ENCODE measurements at regions not wholly inside any gene's neighbourhood (a gene's known extent, or its start where the extent isn't known, plus 50 kb on each side); places are given as distances from the start of the nearest gene placed in this dataset.

- DNase-seq = no peak
Observed at GRCh38 chr17:77420804-77421629, 280.2 kb downstream of the SEC14L1 start.

- DNase-seq = no peak
Observed at GRCh38 chr17:77421630-77421972, 280.8 kb downstream of the SEC14L1 start.

GRCh38 chr17:77422104-77422747, 281.5 kb downstream of the SEC14L1 start:
- DNase-seq = no peak

DNA sequence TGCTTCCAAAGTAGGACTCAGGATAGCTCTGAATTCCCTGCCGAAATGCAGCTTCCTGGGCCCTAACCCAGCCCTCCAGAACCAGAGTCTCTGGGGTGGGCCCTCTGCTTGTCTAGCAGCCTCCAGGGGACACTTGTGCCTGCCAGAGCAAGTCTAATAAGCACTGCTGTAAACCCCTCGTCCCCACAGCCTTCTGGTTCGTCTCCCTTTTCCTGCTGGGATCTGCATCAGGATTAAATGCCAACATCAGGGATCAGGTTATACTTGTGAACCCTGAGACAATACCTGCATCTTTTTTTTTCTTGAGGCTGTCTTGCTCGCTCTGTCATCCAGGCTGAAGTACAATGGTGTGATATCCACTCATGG, 282.0 kb downstream of the SEC14L1 start:
- DNase-seq = no peak

DNA sequence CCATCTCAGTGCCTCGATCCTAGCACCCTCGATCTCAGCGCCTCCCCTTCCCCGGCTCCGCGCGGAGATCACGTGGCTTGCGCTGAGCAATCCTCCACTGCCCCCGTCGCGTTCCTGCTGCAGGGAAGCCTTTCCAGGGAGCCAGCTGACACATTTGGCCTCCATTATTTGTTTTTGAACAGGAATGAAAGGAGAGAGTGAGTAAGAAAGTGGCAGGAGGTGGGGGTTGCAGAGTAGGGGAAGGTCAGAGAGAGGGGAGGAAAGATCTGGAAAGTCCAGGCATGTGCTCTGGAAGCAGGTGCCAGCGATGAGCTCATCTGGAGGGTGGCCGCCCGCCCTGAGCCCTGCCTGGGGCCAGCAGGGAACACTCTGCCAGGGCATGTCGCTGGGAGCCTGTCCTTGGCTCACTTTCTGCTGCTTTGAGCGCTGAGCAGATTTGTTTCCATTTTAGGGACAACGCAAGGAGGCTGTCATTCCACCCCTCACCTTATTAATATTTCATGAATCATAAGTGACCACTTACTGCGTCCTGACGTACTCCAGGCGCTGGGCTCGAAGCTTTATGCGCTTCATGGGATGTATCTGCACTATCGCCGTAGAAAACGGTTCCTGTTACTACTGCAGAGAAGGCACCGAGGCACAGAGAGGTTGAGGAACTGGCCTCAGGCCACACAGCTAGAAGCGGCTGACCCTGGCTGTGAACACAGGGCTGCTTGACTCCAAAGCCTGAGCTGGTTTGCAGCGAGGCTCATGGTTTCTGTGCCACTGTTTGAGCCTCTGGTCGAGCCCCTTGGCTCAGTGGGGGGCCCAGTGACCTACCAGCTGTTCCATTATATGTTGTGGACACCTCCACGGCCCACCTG, 283.1 kb downstream of the SEC14L1 start:
- DNase-seq = no peak

GRCh38 chr17:77424585-77425344, 284.0 kb downstream of the SEC14L1 start:
- no peak for DNase-seq

- DNase-seq = no peak
Observed at GRCh38 chr17:77425348-77425747, 284.6 kb downstream of the SEC14L1 start.

- no peak for DNase-seq
Observed at GRCh38 chr17:77425791-77426641, 285.2 kb downstream of the SEC14L1 start.

DNA sequence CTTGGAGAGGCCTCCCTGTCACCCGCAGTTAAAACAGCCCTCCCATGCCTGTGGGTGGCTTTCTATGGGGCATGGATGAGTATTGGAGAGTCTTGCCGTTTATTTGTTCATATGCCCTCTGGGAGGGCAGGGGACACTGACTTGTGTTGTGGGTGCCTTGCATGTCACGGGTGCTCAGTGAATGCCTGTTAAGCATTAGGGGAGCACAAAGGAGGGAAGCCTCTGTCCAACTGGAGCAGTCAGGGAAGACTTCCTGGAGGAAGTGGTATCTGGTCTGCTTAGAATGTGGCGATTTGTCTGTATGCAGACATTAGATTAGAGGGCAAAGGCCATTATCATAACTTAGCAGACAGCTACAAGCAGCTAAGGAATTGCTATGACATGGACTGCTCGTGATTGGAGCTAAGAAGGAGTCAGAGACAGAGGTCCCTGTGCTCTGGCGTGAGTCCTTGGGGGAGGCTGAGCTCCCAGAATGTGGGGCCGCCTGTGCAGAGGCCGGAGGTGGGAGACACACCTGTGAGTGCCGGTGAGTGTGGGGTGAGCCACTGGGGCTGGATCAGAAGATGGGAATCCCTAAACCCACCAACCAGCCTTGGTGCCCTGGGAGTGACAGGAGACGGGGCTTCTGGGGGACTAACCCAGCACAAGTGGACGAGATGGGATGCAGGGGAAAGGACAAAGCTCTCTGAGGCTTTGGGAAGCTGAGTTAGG, 286.1 kb downstream of the SEC14L1 start:
- DNase-seq = no peak

- DNase-seq = no peak
Observed at GRCh38 chr17:77427391-77427991, 286.7 kb downstream of the SEC14L1 start.

- no peak for DNase-seq
Observed at GRCh38 chr17:77428020-77428748, 287.4 kb downstream of the SEC14L1 start.

DNA sequence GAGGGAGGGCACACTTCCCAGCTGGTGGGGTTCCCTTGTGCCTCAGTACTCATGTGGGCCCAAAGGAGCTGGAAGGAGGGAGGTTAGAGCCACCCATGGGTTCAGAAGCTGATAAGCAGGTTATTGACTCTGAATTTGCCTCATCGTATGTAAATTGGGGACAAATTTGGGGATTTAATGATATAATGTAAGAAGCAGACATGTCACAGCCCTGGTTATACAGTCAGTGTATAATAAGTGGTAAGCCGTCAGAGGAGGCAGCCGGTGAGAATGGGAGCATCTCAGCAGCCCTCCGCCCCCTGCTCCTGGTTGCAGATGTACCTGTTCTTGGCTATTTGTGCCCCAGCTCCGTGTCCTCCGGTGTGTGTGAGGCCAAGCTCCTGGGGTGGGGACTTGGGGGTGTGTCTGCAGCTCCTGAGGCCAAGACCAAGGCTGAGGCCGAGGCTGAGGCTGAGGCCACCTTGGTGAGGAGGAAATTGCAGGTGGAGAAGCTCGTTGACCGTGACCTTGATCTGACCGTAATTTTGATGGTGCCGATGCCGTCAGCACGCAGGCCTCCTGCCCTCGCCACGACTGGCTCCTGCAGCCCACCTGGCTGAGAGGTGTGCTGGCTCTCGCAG, 288.1 kb downstream of the SEC14L1 start:
- no peak for DNase-seq

DNA sequence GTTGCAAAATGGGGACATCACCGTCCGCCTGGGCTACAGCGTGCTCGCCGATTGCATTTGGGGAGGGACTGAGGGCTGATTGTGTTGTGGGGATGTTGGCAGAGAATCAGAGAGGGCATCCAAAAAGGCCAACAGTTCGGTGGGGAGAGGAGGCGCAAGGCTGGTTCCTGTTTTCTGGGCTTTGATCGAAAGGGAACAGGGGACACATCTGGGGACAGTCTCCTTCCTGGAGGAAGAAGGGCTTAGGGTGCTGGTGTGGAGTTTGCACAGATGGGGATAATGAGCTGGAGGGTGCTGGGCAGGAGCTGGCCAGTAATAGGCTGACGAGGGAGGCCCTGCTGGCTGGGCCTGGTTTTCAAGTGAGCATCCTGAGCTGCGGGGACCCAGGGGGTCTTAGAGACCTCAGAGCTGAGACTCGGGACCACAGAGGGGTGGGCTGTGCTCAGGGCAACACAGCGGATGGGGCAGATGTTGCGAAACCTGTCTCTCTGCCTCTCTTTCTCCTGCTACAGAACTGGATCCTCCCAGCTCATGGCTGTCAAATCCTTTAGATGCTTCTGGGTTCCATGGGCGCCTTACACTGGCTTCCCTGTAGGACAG, 288.7 kb downstream of the SEC14L1 start:
- DNase-seq = no peak

DNA sequence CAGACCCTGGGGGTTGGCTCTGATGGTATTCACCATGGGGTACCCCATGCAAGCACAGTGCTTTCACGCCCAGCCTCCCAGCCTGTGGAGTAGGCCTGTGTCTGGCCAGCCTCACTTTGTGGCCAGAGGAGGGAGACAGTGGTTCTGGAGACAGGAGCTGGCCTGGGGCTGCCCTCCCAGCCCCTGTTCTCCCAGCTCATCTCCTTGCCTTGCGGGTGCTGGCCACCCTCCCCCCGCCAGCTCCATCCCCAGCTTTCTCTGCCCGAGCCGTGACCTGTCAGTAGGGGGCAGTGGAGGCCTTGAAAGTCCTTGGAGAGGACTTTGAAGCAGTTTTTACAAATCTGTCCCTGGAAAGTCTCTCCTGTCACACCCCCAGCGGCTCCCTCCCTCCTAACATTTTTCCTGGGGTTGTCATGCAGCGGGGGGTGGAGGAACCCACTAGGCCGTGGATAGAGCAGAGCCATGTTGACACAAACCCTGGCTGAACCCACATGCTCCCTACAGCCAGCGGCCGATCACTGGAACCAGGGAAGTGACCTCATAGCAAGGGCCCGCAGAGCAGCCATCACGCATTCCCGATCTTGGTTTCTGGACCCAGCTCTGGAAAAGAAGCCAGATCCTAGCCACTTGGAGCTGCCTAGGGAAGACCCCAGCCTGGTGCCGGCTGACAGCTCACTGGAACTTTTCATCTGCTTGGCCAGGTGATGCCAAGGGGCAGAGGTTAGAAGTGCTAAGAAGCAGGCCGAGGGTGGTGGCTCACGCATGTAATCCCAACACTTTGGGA, 289.4 kb downstream of the SEC14L1 start:
- DNase-seq = peak; percentile 90

- no peak for DNase-seq
Observed at GRCh38 chr17:77432034-77432661, 291.4 kb downstream of the SEC14L1 start.

DNA sequence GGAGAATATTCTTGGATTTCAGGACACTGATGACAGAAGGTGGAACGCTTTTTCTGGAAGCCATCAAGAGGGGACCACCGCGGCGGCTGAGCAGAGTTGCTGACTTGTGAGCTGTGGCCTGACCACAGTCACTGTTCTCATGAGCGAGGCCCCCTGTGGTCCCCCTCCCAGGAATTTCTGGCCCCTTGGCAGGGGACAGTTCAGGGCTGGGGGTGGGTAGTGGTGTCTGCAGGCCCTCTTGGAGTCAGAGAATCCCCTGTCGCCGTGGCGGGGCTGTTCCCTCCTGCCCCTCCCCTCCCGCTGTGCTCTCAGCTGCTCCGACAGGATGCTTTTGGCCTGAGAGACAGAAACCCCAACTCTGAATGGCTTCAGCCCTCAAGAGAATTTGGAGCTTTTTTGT, 292.0 kb downstream of the SEC14L1 start:
- DNase-seq = no peak

- no peak for DNase-seq
Observed at GRCh38 chr17:77433385-77434135, 292.8 kb downstream of the SEC14L1 start.
